Central memory CD8-positive, alpha-beta T cell (primary cell): ENCODE measurements at regions not wholly inside any gene's neighbourhood (a gene's known extent, or its start where the extent isn't known, plus 50 kb on each side); places are given as distances from the start of the nearest gene placed in this dataset.
"Not testable (repeated sequence)": the region's sequence is repeated elsewhere in the genome, so short reads cannot be mapped to it uniquely, and the experiment has no call there.

Experiments used
- ATAC-seq: fragments of 150-1000 bp; cut with Tn5 transposase; replicated peaks from 2 replicates; pipeline ENCODE4 v1.10.0; 2022; ENCODE audit warnings: mild to moderate bottlenecking, moderate FRiP score, moderate number of reproducible peaks; ENCODE audit not compliant: poor library complexity, severe bottlenecking; ENCODE audit errors: extremely low read depth
- DNase-seq, 2 donors: peaks; one replicate each; pipeline ENCODE4 v3.0.0; 2021; ENCODE audit warnings: low spot score in 2 of 2
- H3K27ac Mint-ChIP-seq: one replicate; pipeline ENCODE4 v1.8.0; 2022; ENCODE audit warnings: low read depth, mild to moderate bottlenecking, moderate library complexity, mixed read lengths
- H3K27me3 Mint-ChIP-seq: one replicate; pipeline ENCODE4 v1.8.0; 2022; ENCODE audit warnings: mixed read lengths
- H3K36me3 Mint-ChIP-seq: one replicate; pipeline ENCODE4 v1.8.0; 2022; ENCODE audit warnings: mild to moderate bottlenecking, moderate library complexity, mixed read lengths; ENCODE audit not compliant: insufficient read depth
- H3K4me1 Mint-ChIP-seq: one replicate; pipeline ENCODE4 v1.8.0; 2022; ENCODE audit warnings: mixed read lengths
- H3K4me3 Mint-ChIP-seq: one replicate; pipeline ENCODE4 v1.8.0; 2022; ENCODE audit warnings: mild to moderate bottlenecking, moderate library complexity, mixed read lengths
- H3K9me3 Mint-ChIP-seq: one replicate; pipeline ENCODE4 v1.8.0; 2022; ENCODE audit warnings: mixed read lengths

- Mint-ChIP-seq H3K36me3 (no peaks in the 10 kb centered on the region), H3K9me3 (peaks cover 15% of the 10 kb centered on the region), H3K4me1 (no peaks in the 10 kb centered on the region), H3K27ac (no peak overlapping the region), H3K27me3 (no peaks in the 10 kb centered on the region), H3K4me3 (no peak overlapping the region)
- DNase-seq (no peak), ATAC-seq (no peak)
Measured at GRCh38 chr2:211176514-211177141, 620.2 kb downstream of the CPS1 start.

GRCh38 chr2:211181626-211182025, 625.2 kb downstream of the CPS1 start:
- Mint-ChIP-seq H3K9me3 (peaks cover 7% of the 10 kb centered on the region), H3K4me3 (no peak overlapping the region), H3K36me3 (no peaks in the 10 kb centered on the region), H3K4me1 (no peaks in the 10 kb centered on the region), H3K27ac (no peak overlapping the region), H3K27me3 (no peaks in the 10 kb centered on the region)
- no peak for DNase-seq
- ATAC-seq, result no peak

GRCh38 chr2:211187602-211188001, 631.2 kb downstream of the CPS1 start:
- Mint-ChIP-seq H3K9me3 (peaks cover 23% of the 10 kb centered on the region), H3K27ac (no peak overlapping the region), H3K4me1 (no peaks in the 10 kb centered on the region), H3K27me3 (no peaks in the 10 kb centered on the region), H3K36me3 (no peaks in the 10 kb centered on the region), H3K4me3 (no peak overlapping the region)
- DNase-seq (no peak), ATAC-seq (no peak)

- no peak for ATAC-seq
- Mint-ChIP-seq H3K27me3 (no peaks in the 10 kb centered on the region), H3K4me1 (no peaks in the 10 kb centered on the region), H3K9me3 (peaks cover 20% of the 10 kb centered on the region), H3K36me3 (no peaks in the 10 kb centered on the region), H3K27ac (no peak overlapping the region), H3K4me3 (no peak overlapping the region)
- DNase-seq, result no peak
Measured at GRCh38 chr2:211203986-211204385, 647.6 kb downstream of the CPS1 start.

GRCh38 chr2:211204456-211204855, 648.1 kb downstream of the CPS1 start:
- DNase-seq (no peak), ATAC-seq (no peak)
- Mint-ChIP-seq H3K27me3 (no peaks in the 10 kb centered on the region), H3K36me3 (no peaks in the 10 kb centered on the region), H3K4me1 (no peaks in the 10 kb centered on the region), H3K9me3 (peaks cover 20% of the 10 kb centered on the region), H3K27ac (no peak overlapping the region), H3K4me3 (no peak overlapping the region)

GRCh38 chr2:211204902-211205301, 648.5 kb downstream of the CPS1 start:
- peaks cover 20% of the 10 kb centered on the region for H3K9me3 Mint-ChIP-seq
- ATAC-seq (no peak), DNase-seq (no peak)
- H3K27ac Mint-ChIP-seq, result no peak overlapping the region
- H3K27me3 Mint-ChIP-seq, result no peaks in the 10 kb centered on the region
- no peaks in the 10 kb centered on the region for H3K4me1 Mint-ChIP-seq
- no peak overlapping the region for H3K4me3 Mint-ChIP-seq
- H3K36me3 Mint-ChIP-seq, result no peaks in the 10 kb centered on the region

GRCh38 chr2:211205358-211205757, 649.0 kb downstream of the CPS1 start:
- ATAC-seq, result no peak
- H3K9me3 Mint-ChIP-seq, result peaks cover 20% of the 10 kb centered on the region
- H3K36me3 Mint-ChIP-seq, result no peaks in the 10 kb centered on the region
- no peaks in the 10 kb centered on the region for H3K27me3 Mint-ChIP-seq
- no peak for DNase-seq
- H3K27ac Mint-ChIP-seq, result no peak overlapping the region
- no peak overlapping the region for H3K4me3 Mint-ChIP-seq
- no peaks in the 10 kb centered on the region for H3K4me1 Mint-ChIP-seq

GRCh38 chr2:211205836-211206235, 649.4 kb downstream of the CPS1 start:
- Mint-ChIP-seq H3K9me3 (peaks cover 17% of the 10 kb centered on the region), H3K27me3 (no peaks in the 10 kb centered on the region), H3K4me3 (no peak overlapping the region), H3K4me1 (no peaks in the 10 kb centered on the region), H3K36me3 (no peaks in the 10 kb centered on the region), H3K27ac (no peak overlapping the region)
- DNase-seq (no peak), ATAC-seq (no peak)

GRCh38 chr2:211216221-211216620, 659.8 kb downstream of the CPS1 start:
- no peaks in the 10 kb centered on the region for H3K36me3 Mint-ChIP-seq
- no peak for ATAC-seq
- H3K27me3 Mint-ChIP-seq, result no peaks in the 10 kb centered on the region
- no peak overlapping the region for H3K27ac Mint-ChIP-seq
- H3K9me3 Mint-ChIP-seq, result peaks cover 15% of the 10 kb centered on the region
- no peak overlapping the region for H3K4me3 Mint-ChIP-seq
- H3K4me1 Mint-ChIP-seq, result no peaks in the 10 kb centered on the region
- no peak for DNase-seq

- H3K36me3 Mint-ChIP-seq, DNase-seq, H3K4me3 Mint-ChIP-seq, ATAC-seq, H3K4me1 Mint-ChIP-seq, H3K27me3 Mint-ChIP-seq, H3K27ac Mint-ChIP-seq: not testable (repeated sequence)
- peaks cover 15% of the 10 kb centered on the region for H3K9me3 Mint-ChIP-seq
Measured at GRCh38 chr2:211219548-211219947, 663.1 kb downstream of the CPS1 start.

- no peaks in the 10 kb centered on the region for H3K27me3 Mint-ChIP-seq
Measured at GRCh38 chr2:211225784-211226183, 669.4 kb downstream of the CPS1 start.

GRCh38 chr2:211228559-211228958, 672.2 kb downstream of the CPS1 start:
- DNase-seq (no peak), ATAC-seq (no peak)
- H3K27me3 Mint-ChIP-seq, result no peaks in the 10 kb centered on the region
- no peak overlapping the region for H3K27ac Mint-ChIP-seq
- H3K4me3 Mint-ChIP-seq, result no peak overlapping the region
- H3K4me1 Mint-ChIP-seq, result no peaks in the 10 kb centered on the region
- H3K36me3 Mint-ChIP-seq, result no peaks in the 10 kb centered on the region
- H3K9me3 Mint-ChIP-seq, result peaks cover 7% of the 10 kb centered on the region

More at GRCh38 chr2:211225784-211226183, 669.4 kb downstream of the CPS1 start:
- no peak for ATAC-seq
- no peak overlapping the region for H3K4me3 Mint-ChIP-seq
- no peak overlapping the region for H3K27ac Mint-ChIP-seq
- no peaks in the 10 kb centered on the region for H3K4me1 Mint-ChIP-seq
- H3K36me3 Mint-ChIP-seq, result no peaks in the 10 kb centered on the region
- H3K9me3 Mint-ChIP-seq, result peaks cover 7% of the 10 kb centered on the region
- no peak for DNase-seq

GRCh38 chr2:211237586-211238275, 681.3 kb downstream of the CPS1 start:
- Mint-ChIP-seq H3K9me3 (peaks cover 13% of the 10 kb centered on the region), H3K4me3 (no peak overlapping the region)

More at GRCh38 chr2:211237586-211238275, 681.3 kb downstream of the CPS1 start:
- Mint-ChIP-seq H3K27me3 (no peaks in the 10 kb centered on the region), H3K36me3 (no peaks in the 10 kb centered on the region), H3K4me1 (no peaks in the 10 kb centered on the region), H3K27ac (no peak overlapping the region)
- DNase-seq (no peak), ATAC-seq (no peak)
